ENCODE measurements at regions not wholly inside any gene's neighbourhood (a gene's known extent, or its start where the extent isn't known, plus 50 kb on each side); places are given as distances from the start of the nearest gene placed in this dataset.

GRCh38 chr10:107623292-107623691, 458.8 kb upstream of the SORCS1 start:
- intact Hi-C loops (cut with micrococcal nuclease) (no loop called here), in situ Hi-C loops (cut with MboI; ENCODE audit: low sequenced_read_pairs) (no loop called here), dilution Hi-C loops (cut with HindIII; ENCODE audit: low sequenced_read_pairs, unreplicated experiment) (no loop called here)
- Histone ChIP-seq H3K56ac (ENCODE audit: extremely low read depth, insufficient read depth, low read length) (no peak overlapping the region), H3K4me1 (ENCODE audit: control insufficient read depth, insufficient read depth, low read length) (no peaks in the 10 kb centered on the region), H2AK5ac (ENCODE audit: low read depth, low read length) (no peak overlapping the region), H3K4me2 (ENCODE audit: low read depth, low read length) (no peak overlapping the region), H3K9ac (ENCODE audit: low read depth, low read length) (no peak overlapping the region), H4K20me1 (ENCODE audit: insufficient read depth, low read length) (no peaks in the 10 kb centered on the region), H3K4ac (ENCODE audit: low read depth, low read length) (no peak overlapping the region), H2AK9ac (replicated peaks; ENCODE audit: low read depth, low read length, poor library complexity) (no peak overlapping the region), H4K91ac (ENCODE audit: insufficient read depth, low read depth, low read length) (no peak overlapping the region), H3K27me3 (ENCODE audit: control insufficient read depth, insufficient read depth, low read length) (no peaks in the 10 kb centered on the region), H3K4me3 (ENCODE audit: insufficient read depth, low read depth, low read length) (no peak overlapping the region), H2BK120ac (ENCODE audit: low read depth, low read length) (no peak overlapping the region), H2BK5ac (ENCODE audit: low read depth, low read length, poor library complexity, severe bottlenecking) (no peak overlapping the region), H3K9me3 (ENCODE audit: control insufficient read depth, insufficient read depth, low read length) (no peaks in the 10 kb centered on the region; the same call in 1 of the 2 replicates), H3K79me1 (ENCODE audit: low read depth in 1 of 2, low read length in 2 of 2) (no peaks in the 10 kb centered on the region), H3K27ac (ENCODE audit: insufficient read depth, low read length) (no peak overlapping the region), H3K36me3 (ENCODE audit: control insufficient read depth, insufficient read depth, low read length) (no peaks in the 10 kb centered on the region), H3K23ac (ENCODE audit: low read depth, low read length) (no peak overlapping the region), H2BK15ac (ENCODE audit: low read depth, low read length) (no peak overlapping the region), H2AFZ (replicated peaks; ENCODE audit: low read length, poor library complexity) (no peak overlapping the region), H4K8ac (ENCODE audit: low read depth in 2 of 2, low read length in 2 of 2) (no peak overlapping the region), H4K5ac (ENCODE audit: low read depth, low read length) (no peak overlapping the region), H3K14ac (replicated peaks; ENCODE audit: low read depth, low read length) (no peak overlapping the region), H3K9me1 (ENCODE audit: insufficient read depth, low read length) (no peaks in the 10 kb centered on the region), H2BK20ac (ENCODE audit: low read depth, low read length) (no peak overlapping the region), H3K18ac (ENCODE audit: low read depth, low read length) (no peak overlapping the region)
- DNase-seq (no peak), ATAC-seq (ENCODE audit: low read depth) (no peak)
- ChIA-PET POLR2A (ENCODE audit: unreplicated experiment) (no interaction called here), CTCF (no interaction called here)
- WGBS, 2 experiments (ENCODE audit: extremely low coverage in 2 of 2, insufficient read length in 1 of 2) = no CpG with 5 or more reads among the region's 3 CpGs
- no TSS peak for BruUV-seq (replicated peaks)
- TF ChIP-seq CEBPB (IDR thresholded peaks at IDR 0.05; ENCODE audit: low read depth, low read length) = no peak
- no peak for TF ChIP-seq POLR2A (IDR thresholded peaks at IDR 0.05; ENCODE audit: low read depth, low read length)
- TF ChIP-seq CHD1 (IDR thresholded peaks at IDR 0.05; ENCODE audit: low read depth, low read length) = no peak
- TF ChIP-seq RFX5 (IDR thresholded peaks at IDR 0.05; ENCODE audit: low read depth, low read length) = no peak
- TF ChIP-seq MAFK (IDR thresholded peaks at IDR 0.05; ENCODE audit: low read depth, low read length) = no peak
- no peak for TF ChIP-seq FOS (IDR thresholded peaks at IDR 0.05; ENCODE audit: low read depth, low read length)
- no peak for TF ChIP-seq NFE2L2 (IDR thresholded peaks at IDR 0.05; ENCODE audit: low read depth, low read length)
- no peak for TF ChIP-seq CTCF (conservative IDR thresholded peaks at IDR 0.05; ENCODE audit: low read depth, low read length)
- TF ChIP-seq RAD21 (IDR thresholded peaks at IDR 0.05; ENCODE audit: low read length) = no peak
- no peak for TF ChIP-seq MXI1 (IDR thresholded peaks at IDR 0.05; ENCODE audit: borderline replicate concordance, low read depth, low read length)

Measured in IMR-90 (cell line).